A673 (cell line): ENCODE measurements at regions not wholly inside any gene's neighbourhood (a gene's known extent, or its start where the extent isn't known, plus 50 kb on each side); places are given as distances from the start of the nearest gene placed in this dataset.

Source experiments
- BruUV-seq: library from RNA; stranded (reverse); fragments of 400-500 nt; replicated peaks from 2 replicates; lab custom pipeline; 2021; lab: Mats Ljungman, UMichigan
- CTCF ChIA-PET: fragments of 300-600 bp; sonication (Branson Sonifier 250); formaldehyde crosslinking; loops from one replicate; lab custom pipeline; 2022; ENCODE audit warnings: antibody characterized with exemption; lab: Charles Lee
- POLR2A ChIA-PET: fragments of 300-600 bp; sonication (Branson Sonifier 250); formaldehyde crosslinking; loops from one replicate; lab custom pipeline; 2022; ENCODE audit warnings: antibody characterized with exemption; ENCODE audit not compliant: low non-redundant PET; lab: Charles Lee
- DNase-seq: peaks from one replicate; pipeline ENCODE4 v3.0.0-alpha.2; 2015; ENCODE audit warnings: low spot score
- H3K27ac ChIP-seq: fragments of 200-600 bp; sonication (generic); 2 replicates; pipeline ENCODE4 v1.5.1; 2016; ENCODE audit warnings: mixed run types, low read depth, mild to moderate bottlenecking, mixed read lengths, antibody characterized with exemption, low read length; ENCODE audit not compliant: poor library complexity, severe bottlenecking
- H3K27me3 ChIP-seq: fragments of 200-600 bp; sonication (generic); replicated peaks from 2 replicates; pipeline ENCODE4 v1.6.1; 2017; ENCODE audit warnings: mixed run types, low read depth, mild to moderate bottlenecking, mixed read lengths, antibody characterized with exemption, low read length; ENCODE audit not compliant: insufficient read depth, poor library complexity
- H3K36me3 ChIP-seq: fragments of 200-600 bp; sonication (generic); 2 replicates; pipeline ENCODE4 v1.6.1; 2016; ENCODE audit warnings: mixed run types, mild to moderate bottlenecking, mixed read lengths, antibody characterized with exemption, low read length; ENCODE audit not compliant: insufficient read depth, poor library complexity, severe bottlenecking
- H3K4me1 ChIP-seq: fragments of 200-600 bp; sonication (generic); 2 replicates; pipeline ENCODE4 v1.6.1; 2017; ENCODE audit warnings: mixed run types, mild to moderate bottlenecking, mixed read lengths, antibody characterized with exemption, low read length; ENCODE audit not compliant: insufficient read depth, poor library complexity, severe bottlenecking
- H3K4me3 ChIP-seq: fragments of 200-600 bp; sonication (generic); 2 replicates; pipeline ENCODE4 v1.5.1; 2016; ENCODE audit warnings: low read depth, mixed run types, mild to moderate bottlenecking, mixed read lengths, low read length; ENCODE audit not compliant: poor library complexity, severe bottlenecking
- H3K9me3 ChIP-seq: fragments of 200-600 bp; sonication (generic); 2 replicates; pipeline ENCODE4 v1.6.1; 2016; ENCODE audit warnings: mixed run types, low read depth, mild to moderate bottlenecking, mixed read lengths, antibody characterized with exemption, low read length; ENCODE audit not compliant: poor library complexity, severe bottlenecking
- CTCF ChIP-seq: fragments of 300-800, 200-600 bp; sonication (generic); conservative IDR thresholded peaks from 2 replicates; pipeline ENCODE4 v1.5.1; 2017; ENCODE audit warnings: low read depth, mild to moderate bottlenecking, antibody characterized with exemption, low read length, moderate library complexity, mixed read lengths
- EZH2 ChIP-seq: fragments of 200-600 bp; sonication (generic); IDR thresholded peaks from 2 replicates; pipeline ENCODE4 v1.6.1; 2017; ENCODE audit warnings: borderline replicate concordance, low read depth, mild to moderate bottlenecking, mixed read lengths, antibody characterized with exemption, low read length; ENCODE audit not compliant: poor library complexity, severe bottlenecking
- intact Hi-C: fragments of 100-400 bp; cut with micrococcal nuclease; formaldehyde crosslinking; loops from one replicate; pipeline ENCODE4 v1.10.0; 2022; ENCODE audit not compliant: unreplicated experiment

- POLR2A ChIA-PET, result no interaction called here
- Histone ChIP-seq H3K9me3 (no peaks in the 10 kb centered on the region), H3K36me3 (no peaks in the 10 kb centered on the region), H3K4me3 (no peak overlapping the region), H3K27me3 (no peaks in the 10 kb centered on the region), H3K27ac (peak overlapping the region; percentile 77), H3K4me1 (peaks cover 13% of the 10 kb centered on the region)
- TSS peak; percentile 59 for BruUV-seq
- CTCF ChIA-PET, result interaction anchor here (0.9 kb wide), 1 partner anchor 10 kb away, joined by 3 read pairs; no protein-coding TSS in a partner anchor
- intact Hi-C loops, result loop anchor here (10.0 kb wide), 1 partner anchor 196 kb away; no protein-coding TSS in a partner anchor
- TF ChIP-seq CTCF (no peak), EZH2 (no peak)
- no peak for DNase-seq
These were observed 2083.0 kb upstream of the CELF4 start for GRCh38 chr18:39648616-39649015.

DNA sequence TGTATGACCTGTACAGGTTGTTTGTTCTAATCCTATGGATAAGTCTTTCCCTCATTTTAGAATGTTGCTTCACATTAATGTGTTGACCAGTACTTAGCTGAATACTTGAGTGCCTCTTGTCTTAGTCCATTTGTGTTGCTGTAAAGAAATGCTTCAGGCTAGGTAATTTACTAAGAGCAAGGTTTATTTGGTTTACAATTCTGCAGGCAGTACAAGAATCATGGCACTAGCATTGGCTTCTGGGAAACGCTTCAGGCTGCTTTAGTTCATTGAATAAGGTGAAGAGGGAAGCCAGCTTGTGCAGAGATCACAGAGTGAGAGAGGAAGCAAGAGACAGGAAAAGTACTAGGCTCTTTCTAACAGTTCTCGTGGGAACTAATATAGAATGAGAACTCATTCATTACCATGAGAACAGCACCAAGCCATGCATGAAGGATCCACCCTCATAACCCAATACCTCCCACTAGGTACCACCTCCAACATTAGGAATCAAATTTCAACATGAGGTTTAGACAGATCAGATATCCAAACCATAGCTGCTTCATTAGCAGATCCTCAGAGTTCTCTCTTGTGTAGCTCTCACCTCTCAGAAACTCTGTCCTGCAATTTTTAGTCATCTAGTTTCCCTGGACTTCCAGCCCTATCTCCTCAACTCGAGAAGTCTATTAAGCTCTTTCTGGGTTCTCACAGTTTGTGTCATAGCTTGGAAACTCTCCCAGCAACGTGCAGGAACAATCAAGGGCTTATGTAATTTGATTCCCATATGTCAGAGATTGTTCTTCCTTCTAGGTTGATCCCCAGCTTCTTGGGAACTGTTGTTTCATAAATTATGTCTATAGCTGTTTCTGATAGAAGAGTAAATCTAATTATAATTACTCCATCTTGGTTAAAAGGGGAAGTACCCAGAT lies 2082.3 kb upstream of the CELF4 start:
- no TSS peak for BruUV-seq
- peak overlapping the region; percentile 77 for H3K27ac ChIP-seq

DNA sequence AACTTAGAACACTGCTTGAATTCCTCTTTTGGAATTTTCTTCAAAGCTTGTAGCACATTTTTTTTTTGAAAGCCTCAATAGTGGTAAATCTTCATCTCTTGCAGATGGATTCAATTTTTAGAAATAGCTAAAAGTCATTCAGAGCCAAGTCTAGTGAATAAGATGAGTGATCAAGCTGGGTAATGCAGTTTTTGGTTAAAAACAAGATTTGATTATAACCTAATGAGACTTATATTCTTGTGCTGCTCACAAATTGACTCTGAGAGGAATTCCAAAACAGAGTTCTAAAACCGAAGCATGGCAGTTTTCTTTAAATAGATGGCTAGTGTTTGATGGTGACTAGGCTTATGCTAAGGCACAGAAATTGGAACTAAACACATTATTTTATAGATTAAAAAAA lies 2072.6 kb upstream of the CELF4 start:
- Histone ChIP-seq H3K9me3 (no peaks in the 10 kb centered on the region), H3K27ac (no peak overlapping the region), H3K4me3 (no peak overlapping the region), H3K36me3 (no peaks in the 10 kb centered on the region), H3K27me3 (no peaks in the 10 kb centered on the region), H3K4me1 (no peaks in the 10 kb centered on the region)
- no peak for TF ChIP-seq CTCF
- no peak for TF ChIP-seq EZH2
- no TSS peak for BruUV-seq
- intact Hi-C loops, result no loop called here
- no peak for DNase-seq
- POLR2A ChIA-PET, result no interaction called here
- CTCF ChIA-PET, result no interaction called here

More for the DNA sequence above, 2082.3 kb upstream of the CELF4 start:
- TF ChIP-seq EZH2, result no peak
- TF ChIP-seq CTCF, result no peak
- peak; percentile 93 for DNase-seq
- no peak overlapping the region for H3K4me3 ChIP-seq
- CTCF ChIA-PET, result interaction anchor here (0.9 kb wide), 1 partner anchor 11 kb away, joined by 3 read pairs; no protein-coding TSS in a partner anchor
- peaks cover 13% of the 10 kb centered on the region for H3K4me1 ChIP-seq
- intact Hi-C loops, result loop anchor here (10.0 kb wide), 1 partner anchor 197 kb away; no protein-coding TSS in a partner anchor
- H3K9me3 ChIP-seq, result no peaks in the 10 kb centered on the region
- no peaks in the 10 kb centered on the region for H3K36me3 ChIP-seq
- POLR2A ChIA-PET, result no interaction called here
- no peaks in the 10 kb centered on the region for H3K27me3 ChIP-seq
